ENCODE measurements at regions not wholly inside any gene's neighbourhood (a gene's known extent, or its start where the extent isn't known, plus 50 kb on each side); places are given as distances from the start of the nearest gene placed in this dataset.

DNA sequence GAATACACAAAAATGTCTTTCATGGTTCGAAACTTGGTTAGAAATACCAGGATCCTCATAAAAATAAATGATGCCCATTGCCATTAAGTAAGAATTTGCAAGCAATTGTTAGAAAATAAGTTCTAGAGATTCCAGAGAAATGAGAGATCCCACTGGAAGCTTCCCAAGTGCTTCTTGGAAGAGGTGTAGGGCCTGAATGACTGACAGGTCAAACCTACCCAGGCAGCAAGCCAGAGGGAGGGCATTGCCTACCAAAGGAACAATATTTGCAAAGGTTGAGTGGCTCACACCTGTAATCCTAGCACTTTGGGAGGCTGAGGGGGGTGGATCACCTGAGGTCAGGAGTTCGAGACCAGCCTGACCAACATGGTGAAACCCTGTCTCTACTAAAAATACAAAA is 777.0 kb upstream of the WWC1 start:
- H3K4me3 ChIP-seq (ENCODE audit: low read depth, low read length), result no peak overlapping the region
- TF ChIP-seq, protein P1, sequence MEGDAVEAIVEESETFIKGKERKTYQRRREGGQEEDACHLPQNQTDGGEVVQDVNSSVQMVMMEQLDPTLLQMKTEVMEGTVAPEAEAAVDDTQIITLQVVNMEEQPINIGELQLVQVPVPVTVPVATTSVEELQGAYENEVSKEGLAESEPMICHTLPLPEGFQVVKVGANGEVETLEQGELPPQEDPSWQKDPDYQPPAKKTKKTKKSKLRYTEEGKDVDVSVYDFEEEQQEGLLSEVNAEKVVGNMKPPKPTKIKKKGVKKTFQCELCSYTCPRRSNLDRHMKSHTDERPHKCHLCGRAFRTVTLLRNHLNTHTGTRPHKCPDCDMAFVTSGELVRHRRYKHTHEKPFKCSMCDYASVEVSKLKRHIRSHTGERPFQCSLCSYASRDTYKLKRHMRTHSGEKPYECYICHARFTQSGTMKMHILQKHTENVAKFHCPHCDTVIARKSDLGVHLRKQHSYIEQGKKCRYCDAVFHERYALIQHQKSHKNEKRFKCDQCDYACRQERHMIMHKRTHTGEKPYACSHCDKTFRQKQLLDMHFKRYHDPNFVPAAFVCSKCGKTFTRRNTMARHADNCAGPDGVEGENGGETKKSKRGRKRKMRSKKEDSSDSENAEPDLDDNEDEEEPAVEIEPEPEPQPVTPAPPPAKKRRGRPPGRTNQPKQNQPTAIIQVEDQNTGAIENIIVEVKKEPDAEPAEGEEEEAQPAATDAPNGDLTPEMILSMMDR (IDR thresholded peaks at IDR 0.05; ENCODE audit: control insufficient read depth, extremely low read depth, insufficient read depth), result no peak
- DNase-seq (ENCODE audit: low read depth), result no peak

DNA sequence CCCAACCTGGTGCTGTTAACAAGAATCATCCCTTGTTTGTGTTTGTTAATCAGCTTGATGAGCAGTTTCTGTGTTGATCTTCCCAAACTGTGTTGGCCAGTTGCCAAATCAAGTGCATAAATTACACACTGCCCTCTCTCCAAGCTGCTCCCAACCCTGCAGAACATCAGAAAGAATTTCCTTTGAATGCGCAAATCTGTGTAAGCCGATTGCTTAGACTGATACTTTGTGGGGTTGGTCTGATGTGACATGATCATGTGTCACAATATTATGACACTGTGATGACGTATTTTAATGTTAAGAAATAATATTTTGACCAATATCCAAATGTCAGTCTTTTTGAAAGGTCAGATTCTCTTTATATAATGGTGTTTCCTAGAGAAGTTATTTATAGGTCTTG is 766.4 kb upstream of the WWC1 start:
- TF ChIP-seq, protein P1 (IDR thresholded peaks at IDR 0.05; ENCODE audit: control insufficient read depth, extremely low read depth, insufficient read depth), result no peak
- H3K4me3 ChIP-seq (ENCODE audit: low read depth, low read length), result no peak overlapping the region
- DNase-seq (ENCODE audit: low read depth), result peak; percentile 13

DNA sequence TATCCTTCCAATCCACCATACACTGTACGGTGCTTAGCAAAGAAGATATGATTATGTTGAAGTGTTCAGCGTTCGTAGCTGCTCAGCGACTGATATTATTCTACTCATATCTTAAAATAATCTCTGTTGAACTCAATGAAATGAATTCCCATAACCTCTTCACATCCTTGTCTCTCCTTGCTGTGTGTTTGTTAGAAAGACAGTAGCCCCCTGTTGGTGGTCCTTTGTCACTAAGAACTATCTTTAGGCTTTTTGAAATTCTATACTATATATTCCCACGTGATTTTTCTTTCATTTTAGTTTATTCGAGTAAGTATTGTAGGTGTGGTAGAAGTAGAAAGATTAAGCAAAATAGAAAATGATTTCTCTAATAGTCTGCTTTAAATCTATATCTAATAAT is 762.8 kb upstream of the WWC1 start:
- TF ChIP-seq, protein P1 (IDR thresholded peaks at IDR 0.05; ENCODE audit: control insufficient read depth, extremely low read depth, insufficient read depth), result no peak
- no peak for DNase-seq (ENCODE audit: low read depth)
- no peak overlapping the region for H3K4me3 ChIP-seq (ENCODE audit: low read depth, low read length)

DNA sequence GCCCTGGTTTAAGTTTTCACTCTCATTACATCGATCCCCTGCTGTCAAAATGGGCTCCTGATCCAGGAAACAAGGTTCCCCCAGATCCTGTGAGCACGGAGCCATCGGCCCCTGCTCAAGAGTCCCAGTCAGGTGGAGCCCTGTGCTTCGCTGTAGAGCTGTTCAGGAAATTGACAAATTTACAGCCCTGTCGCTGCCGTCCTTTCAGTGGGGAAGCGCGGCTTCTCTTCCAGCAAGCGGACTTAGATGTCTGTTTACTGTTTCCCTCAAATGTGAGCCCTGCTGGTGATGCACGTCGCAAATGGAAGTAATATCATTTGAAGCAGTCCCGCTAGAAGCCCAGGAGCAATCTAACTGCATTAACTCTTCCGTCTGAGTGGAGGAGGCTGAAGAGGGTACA is 760.9 kb upstream of the WWC1 start:
- DNase-seq (ENCODE audit: low read depth), result no peak
- H3K4me3 ChIP-seq (ENCODE audit: low read depth, low read length), result no peak overlapping the region
- TF ChIP-seq, protein P1 (IDR thresholded peaks at IDR 0.05; ENCODE audit: control insufficient read depth, extremely low read depth, insufficient read depth), result no peak

DNA sequence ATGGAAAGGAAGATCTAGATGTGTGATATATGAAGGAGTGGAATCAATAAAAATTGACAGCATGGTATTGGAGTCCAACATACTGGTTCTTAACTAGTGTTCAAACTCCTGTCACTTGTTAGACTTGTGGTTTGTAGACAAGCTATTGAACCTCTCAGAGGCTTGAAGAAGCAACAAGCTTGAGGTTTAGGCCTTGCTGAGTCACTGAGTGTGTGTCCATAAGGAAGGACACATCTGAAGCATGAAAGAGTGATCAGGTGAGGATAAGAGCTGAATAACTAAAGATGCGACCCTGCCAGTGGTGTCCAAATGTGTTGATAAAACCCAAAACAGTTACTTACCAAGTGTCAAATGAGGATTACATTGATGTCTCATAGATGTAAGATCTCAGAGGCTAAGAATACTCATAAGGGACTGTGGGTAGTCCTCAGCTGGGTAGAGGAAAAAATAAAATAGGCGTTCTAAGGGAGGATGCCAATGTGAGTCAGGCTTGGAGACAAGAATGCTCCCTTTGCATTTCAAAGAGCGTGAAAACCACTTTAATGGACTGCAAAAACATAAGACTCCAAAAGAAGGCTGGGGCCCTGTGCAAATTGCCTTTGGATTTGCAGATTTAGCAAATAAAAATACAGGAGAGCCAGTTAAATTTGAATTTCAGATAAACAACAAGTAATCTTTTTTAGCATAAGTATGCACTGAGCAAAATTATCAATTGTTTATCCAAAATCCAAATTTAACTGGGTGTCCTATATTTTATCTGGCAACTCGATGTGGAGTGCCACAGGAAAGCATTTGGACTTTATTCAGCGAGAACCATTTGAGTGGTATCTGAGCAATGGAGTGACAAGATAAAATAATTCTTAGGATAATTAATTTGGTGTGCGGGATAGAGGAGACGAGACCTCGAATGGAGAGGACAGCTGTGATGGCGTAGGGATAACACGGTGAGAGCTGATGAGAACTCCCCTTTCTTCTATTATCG is 757.3 kb upstream of the WWC1 start:
- no peak overlapping the region for H3K4me3 ChIP-seq (ENCODE audit: low read depth, low read length)
- TF ChIP-seq, protein P1 (IDR thresholded peaks at IDR 0.05; ENCODE audit: control insufficient read depth, extremely low read depth, insufficient read depth), result no peak
- no peak for DNase-seq (ENCODE audit: low read depth)

DNA sequence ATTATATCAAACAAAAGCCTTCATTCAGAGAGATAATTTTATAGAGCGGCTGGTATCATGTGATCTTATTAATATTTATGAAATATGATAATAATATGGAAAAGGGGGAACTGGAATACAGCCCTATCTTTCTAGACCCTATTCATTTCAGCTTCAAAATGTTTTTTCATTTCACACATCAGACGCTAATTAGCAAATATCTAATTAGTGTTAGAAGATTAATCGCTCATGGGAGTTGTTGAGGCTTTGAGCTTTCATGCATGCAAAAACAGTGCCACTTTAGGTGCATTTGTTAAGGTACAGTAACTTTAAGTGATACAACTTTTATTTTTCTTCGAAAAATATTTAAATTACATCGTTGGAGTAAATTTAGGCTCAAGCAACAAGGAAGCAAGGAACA is 751.7 kb upstream of the WWC1 start:
- TF ChIP-seq, protein P1 (IDR thresholded peaks at IDR 0.05; ENCODE audit: control insufficient read depth, extremely low read depth, insufficient read depth), result no peak
- H3K4me3 ChIP-seq (ENCODE audit: low read depth, low read length), result no peak overlapping the region
- DNase-seq (ENCODE audit: low read depth), result no peak

All from LNCaP clone FGC (cell line).